ENCODE measurements at regions not wholly inside any gene's neighbourhood (a gene's known extent, or its start where the extent isn't known, plus 50 kb on each side); places are given as distances from the start of the nearest gene placed in this dataset.
A peak's percentile ranks its signal among the peaks of the same experiment; 100 is the strongest.

DNA sequence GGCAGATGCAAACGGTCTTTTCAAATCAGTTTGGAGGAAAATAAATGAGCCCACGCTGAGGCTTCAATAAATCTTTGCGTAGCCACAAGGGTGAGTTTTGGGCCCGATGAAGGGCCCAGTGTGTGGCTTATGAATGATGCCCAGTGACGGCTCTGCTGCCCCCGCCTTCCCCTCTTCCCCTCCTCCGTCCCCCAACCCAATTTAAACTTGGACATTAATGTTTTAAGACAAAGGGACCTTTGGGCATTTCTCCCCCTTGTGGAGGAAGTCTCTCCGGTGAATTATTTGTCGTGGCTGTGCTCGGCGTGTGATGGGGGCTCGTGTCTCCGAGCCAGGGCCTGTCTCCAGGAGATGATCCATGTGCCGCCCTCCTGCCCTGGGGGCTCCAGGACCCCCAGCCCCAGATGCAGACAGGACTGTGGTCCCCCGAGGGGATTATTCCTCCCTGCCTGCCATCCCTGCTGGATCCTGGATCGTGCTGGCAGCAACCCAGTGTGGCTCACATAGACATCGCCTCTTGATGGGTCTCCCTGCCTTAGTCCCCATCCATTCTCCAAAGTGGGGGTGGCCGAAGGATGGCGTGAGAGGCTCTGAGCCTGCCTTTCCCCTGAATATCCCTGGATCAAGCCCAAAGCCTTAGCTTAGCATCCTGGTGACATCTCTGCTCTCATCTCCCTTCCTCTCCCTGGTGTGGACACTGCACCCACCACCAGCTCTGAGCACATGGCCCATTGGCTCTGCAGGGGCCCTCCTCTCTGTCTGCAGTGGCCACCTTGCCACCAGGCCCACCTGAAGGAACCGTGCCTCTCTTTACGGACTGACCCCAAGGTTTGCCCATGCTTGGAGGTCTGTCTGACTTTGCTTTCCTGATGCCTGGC lies 56.4 kb downstream of the SMIM38 start:
- TF ChIP-seq, protein P1, sequence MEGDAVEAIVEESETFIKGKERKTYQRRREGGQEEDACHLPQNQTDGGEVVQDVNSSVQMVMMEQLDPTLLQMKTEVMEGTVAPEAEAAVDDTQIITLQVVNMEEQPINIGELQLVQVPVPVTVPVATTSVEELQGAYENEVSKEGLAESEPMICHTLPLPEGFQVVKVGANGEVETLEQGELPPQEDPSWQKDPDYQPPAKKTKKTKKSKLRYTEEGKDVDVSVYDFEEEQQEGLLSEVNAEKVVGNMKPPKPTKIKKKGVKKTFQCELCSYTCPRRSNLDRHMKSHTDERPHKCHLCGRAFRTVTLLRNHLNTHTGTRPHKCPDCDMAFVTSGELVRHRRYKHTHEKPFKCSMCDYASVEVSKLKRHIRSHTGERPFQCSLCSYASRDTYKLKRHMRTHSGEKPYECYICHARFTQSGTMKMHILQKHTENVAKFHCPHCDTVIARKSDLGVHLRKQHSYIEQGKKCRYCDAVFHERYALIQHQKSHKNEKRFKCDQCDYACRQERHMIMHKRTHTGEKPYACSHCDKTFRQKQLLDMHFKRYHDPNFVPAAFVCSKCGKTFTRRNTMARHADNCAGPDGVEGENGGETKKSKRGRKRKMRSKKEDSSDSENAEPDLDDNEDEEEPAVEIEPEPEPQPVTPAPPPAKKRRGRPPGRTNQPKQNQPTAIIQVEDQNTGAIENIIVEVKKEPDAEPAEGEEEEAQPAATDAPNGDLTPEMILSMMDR (IDR thresholded peaks at IDR 0.05 in 2 of 3, conservative IDR thresholded peaks at IDR 0.05 in 1 of 3; ENCODE audit: borderline replicate concordance in 1 of 3, insufficient read depth in 1 of 3, low read depth in 2 of 3, low read length in 2 of 3): peak; percentile 9 to 27 (median 10); a peak in 1 of 6 replicates
- no peak for TF ChIP-seq ZNF274 (IDR thresholded peaks at IDR 0.05; ENCODE audit: low read depth, low read length)
- no peak for TF ChIP-seq ZFX (IDR thresholded peaks at IDR 0.05)
- TF ChIP-seq JUND (IDR thresholded peaks at IDR 0.05): no peak
